Osteocyte (in vitro differentiated cells): ENCODE measurements at regions not wholly inside any gene's neighbourhood (a gene's known extent, or its start where the extent isn't known, plus 50 kb on each side); places are given as distances from the start of the nearest gene placed in this dataset.

Experiments used
- DNase-seq: peaks from one replicate; pipeline ENCODE4 v3.0.0; 2021; ENCODE audit warnings: mixed read lengths; ENCODE audit not compliant: unreplicated experiment; ENCODE audit errors: extremely low spot score
- H3K27ac Mint-ChIP-seq: one replicate; pipeline ENCODE4 v1.8.0; 2021; ENCODE audit warnings: mild to moderate bottlenecking, mixed read lengths; ENCODE audit not compliant: unreplicated experiment
- H3K27me3 Mint-ChIP-seq: one replicate; pipeline ENCODE4 v1.8.0; 2021; ENCODE audit warnings: mixed read lengths; ENCODE audit not compliant: unreplicated experiment
- H3K36me3 Mint-ChIP-seq: one replicate; pipeline ENCODE4 v1.8.0; 2021; ENCODE audit warnings: mixed read lengths; ENCODE audit not compliant: unreplicated experiment
- H3K4me1 Mint-ChIP-seq: one replicate; pipeline ENCODE4 v1.8.0; 2021; ENCODE audit warnings: mixed read lengths; ENCODE audit not compliant: unreplicated experiment
- H3K4me3 Mint-ChIP-seq: one replicate; pipeline ENCODE4 v1.8.0; 2021; ENCODE audit warnings: mild to moderate bottlenecking, moderate library complexity, mixed read lengths; ENCODE audit not compliant: unreplicated experiment
- H3K9me3 Mint-ChIP-seq: one replicate; pipeline ENCODE4 v1.8.0; 2021; ENCODE audit warnings: mixed read lengths; ENCODE audit not compliant: unreplicated experiment
- CTCF ChIP-seq: fragments of 200-600 bp; sonication (generic); IDR thresholded peaks from 2 replicates; pipeline ENCODE4 v1.5.0; 2021; ENCODE audit warnings: antibody characterized with exemption, mild to moderate bottlenecking, moderate library complexity

GRCh38 chr7:88387368-88387767, 80.7 kb upstream of the STEAP4 start:
- H3K9me3 Mint-ChIP-seq: no peaks in the 10 kb centered on the region
- DNase-seq: no peak
- H3K27me3 Mint-ChIP-seq: peaks cover 9% of the 10 kb centered on the region
- no peaks in the 10 kb centered on the region for H3K4me1 Mint-ChIP-seq
- H3K4me3 Mint-ChIP-seq: no peak overlapping the region
- no peak for TF ChIP-seq CTCF
- H3K27ac Mint-ChIP-seq: no peak overlapping the region
- no peaks in the 10 kb centered on the region for H3K36me3 Mint-ChIP-seq

GRCh38 chr7:88386665-88387156, 80.0 kb upstream of the STEAP4 start:
- no peak for TF ChIP-seq CTCF
- Mint-ChIP-seq H3K4me1 (no peaks in the 10 kb centered on the region), H3K4me3 (no peak overlapping the region), H3K36me3 (no peaks in the 10 kb centered on the region), H3K9me3 (no peaks in the 10 kb centered on the region), H3K27me3 (peaks cover 9% of the 10 kb centered on the region), H3K27ac (no peak overlapping the region)
- DNase-seq: no peak

- no peak overlapping the region for H3K4me3 Mint-ChIP-seq
- H3K27me3 Mint-ChIP-seq: peaks cover 6% of the 10 kb centered on the region
- TF ChIP-seq CTCF: no peak
- no peak overlapping the region for H3K27ac Mint-ChIP-seq
- no peaks in the 10 kb centered on the region for H3K36me3 Mint-ChIP-seq
- DNase-seq: no peak
- no peaks in the 10 kb centered on the region for H3K4me1 Mint-ChIP-seq
- H3K9me3 Mint-ChIP-seq: peaks cover 10% of the 10 kb centered on the region
Observed at GRCh38 chr7:88377434-88377833, 70.7 kb upstream of the STEAP4 start.

GRCh38 chr7:88368686-88369085, 62.0 kb upstream of the STEAP4 start:
- Mint-ChIP-seq H3K4me1 (no peaks in the 10 kb centered on the region), H3K27me3 (peaks cover 3% of the 10 kb centered on the region), H3K36me3 (no peaks in the 10 kb centered on the region), H3K4me3 (no peak overlapping the region), H3K9me3 (no peaks in the 10 kb centered on the region), H3K27ac (no peak overlapping the region)
- no peak for DNase-seq
- no peak for TF ChIP-seq CTCF

GRCh38 chr7:88366845-88367244, 60.2 kb upstream of the STEAP4 start:
- Mint-ChIP-seq H3K36me3 (no peaks in the 10 kb centered on the region), H3K27me3 (peaks cover 3% of the 10 kb centered on the region), H3K4me3 (no peak overlapping the region), H3K4me1 (no peaks in the 10 kb centered on the region), H3K27ac (no peak overlapping the region), H3K9me3 (no peaks in the 10 kb centered on the region)
- no peak for DNase-seq
- no peak for TF ChIP-seq CTCF
